ENCODE measurements at regions not wholly inside any gene's neighbourhood (a gene's known extent, or its start where the extent isn't known, plus 50 kb on each side); places are given as distances from the start of the nearest gene placed in this dataset.
"Not testable (repeated sequence)": the region's sequence is repeated elsewhere in the genome, so short reads cannot be mapped to it uniquely, and the experiment has no call there.

- H3K9me2 ChIP-seq (replicated peaks; ENCODE audit: insufficient read depth, low read length): no peaks in the 10 kb centered on the region
- no peak overlapping the region for H2AFZ ChIP-seq (ENCODE audit: low read length)
- no peak overlapping the region for H3K4me2 ChIP-seq (ENCODE audit: low read depth, low read length)
- no peak for DNase-seq
- no peaks in the 10 kb centered on the region for H3F3A ChIP-seq (ENCODE audit: insufficient read depth, low read length)
- no peak for TF ChIP-seq EZH2phosphoT487 (IDR thresholded peaks at IDR 0.05; ENCODE audit: low read length)
- TF ChIP-seq CTCF (IDR thresholded peaks at IDR 0.05; ENCODE audit: low read length): no peak
- TF ChIP-seq EZH2 (optimal IDR thresholded peaks at IDR 0.05; ENCODE audit: low read depth, low read length): no peak
- H3K79me2 ChIP-seq (ENCODE audit: low read length): no peaks in the 10 kb centered on the region
- no peaks in the 10 kb centered on the region for H3K36me3 ChIP-seq (replicated peaks; ENCODE audit: insufficient read depth, low read length)
- no peaks in the 10 kb centered on the region for H3K9me3 ChIP-seq (replicated peaks; ENCODE audit: insufficient read depth, low read length)
- no peak overlapping the region for H3K27ac ChIP-seq (ENCODE audit: low read length)
- H3K27me3 ChIP-seq (replicated peaks; ENCODE audit: insufficient read depth, low read length): peaks cover 5% of the 10 kb centered on the region; the same call in 1 of the 2 replicates
- no peaks in the 10 kb centered on the region for H4K20me1 ChIP-seq (ENCODE audit: insufficient read depth, low read length)
- H3K9ac ChIP-seq (ENCODE audit: low read length): no peak overlapping the region
- H3K4me1 ChIP-seq (ENCODE audit: low read length): no peaks in the 10 kb centered on the region
- H3K4me3 ChIP-seq (ENCODE audit: low read length): no peak overlapping the region
These were observed 72.3 kb upstream of the TWIST2 start for GRCh38 chr2:238775591-238775990.

GRCh38 chr2:238776003-238776760 lies 71.7 kb upstream of the TWIST2 start:
- Histone ChIP-seq H3K4me1 (ENCODE audit: low read length) (no peaks in the 10 kb centered on the region), H3K4me3 (ENCODE audit: low read length) (no peak overlapping the region), H4K20me1 (ENCODE audit: insufficient read depth, low read length) (no peaks in the 10 kb centered on the region), H3K27ac (ENCODE audit: low read length) (no peak overlapping the region), H3K9me2 (replicated peaks; ENCODE audit: insufficient read depth, low read length) (no peaks in the 10 kb centered on the region), H3K9me3 (replicated peaks; ENCODE audit: insufficient read depth, low read length) (no peaks in the 10 kb centered on the region), H2AFZ (ENCODE audit: low read length) (no peak overlapping the region), H3K79me2 (ENCODE audit: low read length) (no peaks in the 10 kb centered on the region), H3K9ac (ENCODE audit: low read length) (no peak overlapping the region), H3F3A (ENCODE audit: insufficient read depth, low read length) (no peaks in the 10 kb centered on the region), H3K36me3 (replicated peaks; ENCODE audit: insufficient read depth, low read length) (no peaks in the 10 kb centered on the region), H3K27me3 (replicated peaks; ENCODE audit: insufficient read depth, low read length) (peaks cover 4% of the 10 kb centered on the region; the same call in 1 of the 2 replicates), H3K4me2 (ENCODE audit: low read depth, low read length) (no peak overlapping the region)
- DNase-seq: no peak
- TF ChIP-seq EZH2 (optimal IDR thresholded peaks at IDR 0.05; ENCODE audit: low read depth, low read length): no peak
- no peak for TF ChIP-seq EZH2phosphoT487 (IDR thresholded peaks at IDR 0.05; ENCODE audit: low read length)
- TF ChIP-seq CTCF (IDR thresholded peaks at IDR 0.05; ENCODE audit: low read length): no peak

- not testable (repeated sequence) for DNase-seq; H4K20me1 ChIP-seq (ENCODE audit: insufficient read depth, low read length); H3K36me3 ChIP-seq (replicated peaks; ENCODE audit: insufficient read depth, low read length); H3K79me2 ChIP-seq (ENCODE audit: low read length); H3K4me2 ChIP-seq (ENCODE audit: low read depth, low read length); H3K4me3 ChIP-seq (ENCODE audit: low read length); H3F3A ChIP-seq (ENCODE audit: insufficient read depth, low read length); H3K9ac ChIP-seq (ENCODE audit: low read length); H3K9me3 ChIP-seq (replicated peaks; ENCODE audit: insufficient read depth, low read length); H3K4me1 ChIP-seq (ENCODE audit: low read length); H2AFZ ChIP-seq (ENCODE audit: low read length); H3K27me3 ChIP-seq (replicated peaks; ENCODE audit: insufficient read depth, low read length); H3K27ac ChIP-seq (ENCODE audit: low read length); H3K9me2 ChIP-seq (replicated peaks; ENCODE audit: insufficient read depth, low read length)
These were observed 71.2 kb upstream of the TWIST2 start for GRCh38 chr2:238776761-238777046.

- Histone ChIP-seq H4K20me1 (ENCODE audit: insufficient read depth, low read length) (no peaks in the 10 kb centered on the region), H3K36me3 (replicated peaks; ENCODE audit: insufficient read depth, low read length) (no peaks in the 10 kb centered on the region), H3K79me2 (ENCODE audit: low read length) (no peaks in the 10 kb centered on the region), H3K4me2 (ENCODE audit: low read depth, low read length) (no peak overlapping the region), H3K27ac (ENCODE audit: low read length) (no peak overlapping the region), H3K4me1 (ENCODE audit: low read length) (no peaks in the 10 kb centered on the region), H3K9me2 (replicated peaks; ENCODE audit: insufficient read depth, low read length) (no peaks in the 10 kb centered on the region), H3K9ac (ENCODE audit: low read length) (no peak overlapping the region), H3F3A (ENCODE audit: insufficient read depth, low read length) (no peaks in the 10 kb centered on the region), H2AFZ (ENCODE audit: low read length) (no peak overlapping the region), H3K4me3 (ENCODE audit: low read length) (no peak overlapping the region), H3K9me3 (replicated peaks; ENCODE audit: insufficient read depth, low read length) (no peaks in the 10 kb centered on the region), H3K27me3 (replicated peaks; ENCODE audit: insufficient read depth, low read length) (no peaks in the 10 kb centered on the region)
- TF ChIP-seq EZH2 (optimal IDR thresholded peaks at IDR 0.05; ENCODE audit: low read depth, low read length): no peak
- DNase-seq: no peak
These were observed 70.4 kb upstream of the TWIST2 start for GRCh38 chr2:238777369-238778067.
